GM12872 (cell line): ENCODE measurements at regions not wholly inside any gene's neighbourhood (a gene's known extent, or its start where the extent isn't known, plus 50 kb on each side); places are given as distances from the start of the nearest gene placed in this dataset.

Experiments
- TF ChIP-seq, protein P1 (sequence below): IDR thresholded peaks from 3 replicates; pipeline ENCODE4 v1.5.1; 2011; ENCODE audit warnings: low read depth, mild to moderate bottlenecking, low read length, moderate library complexity; ENCODE audit not compliant: insufficient read depth

DNA sequence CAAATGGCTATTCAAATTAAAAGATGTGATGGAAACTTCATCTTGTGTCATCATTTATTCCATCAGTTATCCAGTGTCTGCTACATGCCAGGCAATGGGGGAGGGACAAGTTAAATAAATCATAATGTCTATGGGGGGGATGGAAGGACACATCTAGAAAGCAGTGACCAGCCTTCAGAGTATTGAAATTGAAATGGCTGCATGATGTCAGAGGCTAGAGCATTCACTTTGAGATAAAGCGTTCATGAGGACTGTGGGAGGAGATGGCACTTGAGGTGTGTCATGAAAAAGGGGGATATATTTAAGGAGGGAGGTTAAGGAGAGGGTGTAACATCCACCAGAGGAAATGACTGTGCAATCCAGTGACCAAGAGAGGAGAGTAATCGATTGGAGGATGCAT, 50.6 kb downstream of the SLIT2 start:
- TF ChIP-seq, protein P1, sequence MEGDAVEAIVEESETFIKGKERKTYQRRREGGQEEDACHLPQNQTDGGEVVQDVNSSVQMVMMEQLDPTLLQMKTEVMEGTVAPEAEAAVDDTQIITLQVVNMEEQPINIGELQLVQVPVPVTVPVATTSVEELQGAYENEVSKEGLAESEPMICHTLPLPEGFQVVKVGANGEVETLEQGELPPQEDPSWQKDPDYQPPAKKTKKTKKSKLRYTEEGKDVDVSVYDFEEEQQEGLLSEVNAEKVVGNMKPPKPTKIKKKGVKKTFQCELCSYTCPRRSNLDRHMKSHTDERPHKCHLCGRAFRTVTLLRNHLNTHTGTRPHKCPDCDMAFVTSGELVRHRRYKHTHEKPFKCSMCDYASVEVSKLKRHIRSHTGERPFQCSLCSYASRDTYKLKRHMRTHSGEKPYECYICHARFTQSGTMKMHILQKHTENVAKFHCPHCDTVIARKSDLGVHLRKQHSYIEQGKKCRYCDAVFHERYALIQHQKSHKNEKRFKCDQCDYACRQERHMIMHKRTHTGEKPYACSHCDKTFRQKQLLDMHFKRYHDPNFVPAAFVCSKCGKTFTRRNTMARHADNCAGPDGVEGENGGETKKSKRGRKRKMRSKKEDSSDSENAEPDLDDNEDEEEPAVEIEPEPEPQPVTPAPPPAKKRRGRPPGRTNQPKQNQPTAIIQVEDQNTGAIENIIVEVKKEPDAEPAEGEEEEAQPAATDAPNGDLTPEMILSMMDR: no peak

DNA sequence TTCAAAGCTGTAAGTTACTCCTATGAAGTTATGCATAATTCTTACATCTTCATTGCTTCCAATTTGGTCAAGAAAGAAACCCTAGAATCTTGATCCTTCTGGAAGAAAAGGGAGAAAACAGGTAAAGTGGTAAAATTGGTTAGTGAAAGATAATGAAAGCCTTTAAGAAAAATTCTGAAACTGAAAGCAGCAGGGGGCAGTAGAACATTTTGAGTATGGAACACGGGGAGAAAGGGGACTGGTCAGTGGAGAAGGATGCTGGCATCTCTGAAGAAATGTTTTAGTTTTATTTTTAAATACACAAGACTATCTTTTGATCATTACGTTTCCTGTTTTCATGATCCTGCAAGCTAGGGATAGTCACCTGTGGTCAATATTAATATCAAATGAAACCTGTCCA, 54.3 kb downstream of the SLIT2 start:
- TF ChIP-seq, protein P1: no peak

DNA sequence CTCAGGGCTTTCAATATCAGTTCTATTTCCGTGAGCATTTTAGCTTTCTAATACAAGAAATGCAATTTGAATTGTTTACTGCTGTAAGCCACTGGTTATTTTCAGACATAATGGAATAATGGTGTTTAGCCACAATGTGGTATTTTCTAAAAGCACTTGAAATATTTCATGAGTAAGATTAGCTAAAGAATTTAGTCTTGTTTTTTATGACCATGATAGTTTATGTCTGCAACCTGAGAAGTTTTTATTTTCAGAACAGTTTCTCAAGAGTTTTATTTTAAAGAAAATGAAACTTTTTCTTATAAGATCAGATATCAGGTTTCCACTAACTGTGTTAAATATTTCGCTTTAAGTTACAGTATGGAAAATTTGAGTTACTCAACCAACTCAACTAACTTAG, 60.2 kb downstream of the SLIT2 start:
- TF ChIP-seq, protein P1: no peak

DNA sequence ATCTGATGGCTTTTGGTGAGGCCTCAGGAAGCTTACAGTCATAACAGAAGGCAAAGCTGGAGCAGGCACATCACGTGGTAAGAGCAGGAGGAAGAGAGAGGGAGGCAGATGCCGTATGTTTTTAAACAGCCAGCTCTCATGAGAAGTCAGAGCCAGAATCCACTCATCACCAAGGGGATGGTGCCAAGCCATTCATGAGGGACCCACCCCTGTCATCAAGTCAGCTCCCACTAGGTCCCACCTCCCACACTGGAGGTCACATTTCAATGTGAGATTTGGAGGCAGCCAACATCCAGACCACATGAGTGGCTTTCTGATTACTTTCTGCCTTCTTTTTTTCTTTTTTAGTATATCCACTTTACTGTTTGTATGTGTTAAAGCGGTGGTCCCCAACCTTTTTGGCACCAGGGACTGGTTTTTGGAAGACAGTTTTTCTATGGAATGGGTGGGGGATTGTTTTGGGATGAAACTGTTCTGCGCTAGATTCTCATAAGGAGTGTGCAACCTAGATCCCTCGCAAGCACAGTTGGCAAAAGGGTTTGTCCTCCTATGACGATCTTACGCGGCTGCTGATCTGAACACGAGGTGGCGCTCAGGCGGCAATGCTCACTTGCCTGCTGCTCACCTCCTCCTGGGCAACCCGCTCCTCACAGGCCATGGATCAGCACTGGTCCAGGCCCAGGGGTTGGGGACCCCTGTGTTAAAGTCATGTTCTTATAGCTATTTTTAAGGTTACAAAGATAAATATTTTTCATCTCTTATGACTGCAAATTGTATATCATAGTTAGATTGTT, 61.7 kb downstream of the SLIT2 start:
- TF ChIP-seq, protein P1: peak; percentile 78

DNA sequence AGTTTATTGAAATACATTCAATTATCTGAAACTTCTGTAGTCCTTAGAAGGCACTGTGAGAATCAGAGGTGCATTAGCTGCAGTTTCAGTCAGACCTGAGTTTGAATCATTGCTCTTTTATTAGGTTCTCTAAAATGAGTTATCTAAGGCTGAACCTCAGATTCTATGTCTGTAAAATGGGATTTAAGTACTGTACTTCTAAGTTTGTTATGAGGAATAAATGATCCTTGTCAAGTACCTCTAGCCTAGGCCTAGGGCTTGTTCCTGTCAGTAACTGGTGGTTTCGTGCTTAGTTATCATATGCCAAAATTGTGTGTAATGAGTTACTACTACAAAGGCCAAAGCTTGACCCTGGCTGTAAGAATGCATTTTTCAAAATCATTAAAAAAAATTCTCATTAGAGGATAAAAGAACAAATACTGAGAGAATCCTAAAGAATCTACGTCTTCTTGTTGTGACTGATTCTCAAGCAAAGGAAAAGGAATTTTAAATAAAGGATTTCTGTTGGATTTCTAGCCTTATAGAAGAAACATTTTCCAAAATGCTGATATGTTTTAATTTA, 65.8 kb downstream of the SLIT2 start:
- TF ChIP-seq, protein P1: no peak

DNA sequence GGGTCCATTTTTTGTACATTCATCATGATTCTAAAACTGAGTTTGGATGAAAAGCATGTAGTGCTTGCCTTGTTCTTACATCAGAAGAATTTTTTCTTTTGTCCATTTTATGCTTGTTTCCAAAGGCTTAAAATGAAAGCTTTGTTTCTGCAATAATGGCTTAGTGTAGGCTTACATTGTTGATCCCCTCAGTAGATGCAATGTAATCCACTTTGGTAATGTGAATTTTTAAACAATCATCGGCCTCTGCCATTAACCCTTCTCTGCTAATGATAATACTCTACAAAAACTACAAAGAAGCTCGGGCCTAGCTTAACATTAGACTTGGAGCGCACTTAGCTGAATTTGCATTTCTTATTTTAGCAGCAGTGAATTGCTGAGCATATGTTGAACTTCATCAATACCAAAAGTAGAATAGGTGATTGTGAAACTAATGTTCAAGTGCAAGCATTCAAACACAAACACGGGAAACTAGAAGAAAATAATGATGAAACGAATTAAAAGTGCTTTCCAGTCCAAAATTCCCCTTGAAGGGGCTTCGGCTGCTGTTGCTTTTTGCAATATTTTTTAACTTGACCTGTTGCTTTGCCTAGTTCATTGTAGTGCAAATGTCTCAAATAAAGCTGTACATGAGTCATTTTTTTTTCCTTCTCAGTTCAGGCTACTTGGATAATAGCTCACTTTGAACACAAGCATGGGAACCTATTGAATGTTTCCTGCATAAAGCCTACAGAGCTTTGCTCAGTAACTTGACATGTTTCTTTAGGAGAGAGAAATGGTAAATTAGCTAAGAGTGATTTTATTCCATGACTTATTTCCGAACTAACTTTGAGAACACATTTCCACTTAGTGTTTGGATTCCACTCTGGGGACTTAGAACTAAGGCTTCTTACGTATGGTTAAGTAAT, 66.5 kb downstream of the SLIT2 start:
- TF ChIP-seq, protein P1: no peak

DNA sequence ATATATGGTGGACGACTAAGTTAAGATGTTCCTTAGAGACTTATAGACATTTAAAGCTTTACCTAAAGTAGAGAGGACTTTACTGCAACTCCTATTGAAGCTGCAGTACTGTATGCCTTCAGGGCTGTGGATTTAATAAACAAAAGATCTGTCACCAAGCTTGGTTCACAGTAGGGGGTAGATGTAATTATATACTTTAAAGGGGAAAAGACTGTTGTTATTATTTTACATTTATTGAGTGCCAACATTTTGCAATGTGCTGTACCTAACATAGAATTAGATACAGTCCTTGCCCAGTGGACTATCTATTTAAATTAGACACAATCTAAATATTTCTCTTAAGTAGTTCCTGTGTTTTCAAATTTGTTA, 67.2 kb downstream of the SLIT2 start:
- TF ChIP-seq, protein P1: no peak
